ENCODE measurements at regions not wholly inside any gene's neighbourhood (a gene's known extent, or its start where the extent isn't known, plus 50 kb on each side); places are given as distances from the start of the nearest gene placed in this dataset.

- H3K4me3 ChIP-seq (ENCODE audit: low read depth, low read length): no peak overlapping the region
- H3K4me1 Mint-ChIP-seq (ENCODE audit: low read depth, unreplicated experiment): no peaks in the 10 kb centered on the region
- H3K27me3 Mint-ChIP-seq (ENCODE audit: insufficient read depth, unreplicated experiment): peaks cover 6% of the 10 kb centered on the region
- DNase-seq: no peak
- H3K4me1 ChIP-seq: no peaks in the 10 kb centered on the region
- 0 out of 2 replicates have a peak, but pooled peaks cover 2% of the 10 kb centered on the region for H3K27me3 ChIP-seq (replicated peaks; ENCODE audit: control insufficient read depth, insufficient read depth, low read length)
- no peaks in the 10 kb centered on the region for H3K36me3 Mint-ChIP-seq (ENCODE audit: insufficient read depth, unreplicated experiment)
- BruUV-seq (replicated peaks): no TSS peak
- no peaks in the 10 kb centered on the region for H3K36me3 ChIP-seq (ENCODE audit: control insufficient read depth, insufficient read depth, low read length)
- H3K9me3 ChIP-seq: no peaks in the 10 kb centered on the region
- TF ChIP-seq CTCF (IDR thresholded peaks at IDR 0.05; ENCODE audit: insufficient read depth in 1 of 2, low read depth in 1 of 2, low read length in 1 of 2, severe bottlenecking in 1 of 2, unreplicated experiment in 1 of 2): no peak
- POLR2A ChIA-PET: no interaction called here
- no peak overlapping the region for H3K4me3 Mint-ChIP-seq (ENCODE audit: unreplicated experiment)
- intact Hi-C loops (cut with micrococcal nuclease; ENCODE audit: unreplicated experiment): no loop called here
- no peak overlapping the region for H3K27ac Mint-ChIP-seq (ENCODE audit: unreplicated experiment)
- no peaks in the 10 kb centered on the region for H3K9me3 Mint-ChIP-seq (ENCODE audit: unreplicated experiment)
- CTCF ChIA-PET: no interaction called here
These were observed 297.2 kb upstream of the FAT3 start for GRCh38 chr11:91927448-91927847.

DNA sequence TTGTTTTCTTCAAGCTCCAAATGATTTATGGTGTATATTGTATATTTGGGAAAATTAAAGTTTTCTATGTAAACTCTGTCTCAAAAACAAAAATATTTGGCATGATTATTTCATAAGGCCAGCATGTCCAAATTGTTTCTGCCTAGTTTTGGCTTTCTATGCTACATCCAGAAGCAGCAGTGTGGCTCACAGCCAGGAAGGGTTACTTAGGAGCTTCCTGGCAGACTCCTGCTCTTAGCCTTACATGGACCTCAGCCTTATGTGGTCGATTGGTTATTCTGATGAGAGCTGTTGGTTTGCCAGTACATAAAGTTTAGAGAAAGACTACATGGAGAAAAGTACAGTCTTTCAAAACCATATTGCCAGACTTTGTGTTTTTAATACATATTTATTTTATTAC lies 297.7 kb upstream of the FAT3 start:
- Mint-ChIP-seq H3K4me3 (ENCODE audit: unreplicated experiment) (no peak overlapping the region), H3K27ac (ENCODE audit: unreplicated experiment) (no peak overlapping the region), H3K27me3 (ENCODE audit: insufficient read depth, unreplicated experiment) (peaks cover 6% of the 10 kb centered on the region), H3K9me3 (ENCODE audit: unreplicated experiment) (no peaks in the 10 kb centered on the region), H3K36me3 (ENCODE audit: insufficient read depth, unreplicated experiment) (no peaks in the 10 kb centered on the region), H3K4me1 (ENCODE audit: low read depth, unreplicated experiment) (no peaks in the 10 kb centered on the region)
- Histone ChIP-seq H3K36me3 (ENCODE audit: control insufficient read depth, insufficient read depth, low read length) (no peaks in the 10 kb centered on the region), H3K4me3 (ENCODE audit: low read depth, low read length) (no peak overlapping the region), H3K9me3 (no peaks in the 10 kb centered on the region), H3K27me3 (replicated peaks; ENCODE audit: control insufficient read depth, insufficient read depth, low read length) (no peaks in the 10 kb centered on the region), H3K4me1 (no peaks in the 10 kb centered on the region)
- intact Hi-C loops (cut with micrococcal nuclease; ENCODE audit: unreplicated experiment): no loop called here
- POLR2A ChIA-PET: no interaction called here
- no TSS peak for BruUV-seq (replicated peaks)
- CTCF ChIA-PET: no interaction called here
- TF ChIP-seq CTCF (IDR thresholded peaks at IDR 0.05; ENCODE audit: insufficient read depth in 1 of 2, low read depth in 1 of 2, low read length in 1 of 2, severe bottlenecking in 1 of 2, unreplicated experiment in 1 of 2): no peak
- DNase-seq: no peak

- Mint-ChIP-seq H3K4me1 (ENCODE audit: low read depth, unreplicated experiment) (no peaks in the 10 kb centered on the region), H3K27ac (ENCODE audit: unreplicated experiment) (no peak overlapping the region), H3K4me3 (ENCODE audit: unreplicated experiment) (no peak overlapping the region), H3K36me3 (ENCODE audit: insufficient read depth, unreplicated experiment) (no peaks in the 10 kb centered on the region), H3K27me3 (ENCODE audit: insufficient read depth, unreplicated experiment) (peaks cover 6% of the 10 kb centered on the region), H3K9me3 (ENCODE audit: unreplicated experiment) (no peaks in the 10 kb centered on the region)
- intact Hi-C loops (cut with micrococcal nuclease; ENCODE audit: unreplicated experiment): no loop called here
- TF ChIP-seq CTCF (IDR thresholded peaks at IDR 0.05; ENCODE audit: insufficient read depth in 1 of 2, low read depth in 1 of 2, low read length in 1 of 2, severe bottlenecking in 1 of 2, unreplicated experiment in 1 of 2): no peak
- no peak overlapping the region for H3K4me3 ChIP-seq (ENCODE audit: low read depth, low read length)
- H3K36me3 ChIP-seq (ENCODE audit: control insufficient read depth, insufficient read depth, low read length): no peaks in the 10 kb centered on the region
- H3K4me1 ChIP-seq: no peaks in the 10 kb centered on the region
- no peaks in the 10 kb centered on the region for H3K27me3 ChIP-seq (replicated peaks; ENCODE audit: control insufficient read depth, insufficient read depth, low read length)
- no peak for DNase-seq
- ChIA-PET POLR2A (no interaction called here), CTCF (no interaction called here)
- H3K9me3 ChIP-seq: no peaks in the 10 kb centered on the region
- no TSS peak for BruUV-seq (replicated peaks)
These were observed 301.8 kb upstream of the FAT3 start for GRCh38 chr11:91922846-91923245.

Measured in Caco-2 (cell line).